PFSK-1 (cell line): ENCODE measurements at regions not wholly inside any gene's neighbourhood (a gene's known extent, or its start where the extent isn't known, plus 50 kb on each side); places are given as distances from the start of the nearest gene placed in this dataset.

Experiments used
- POLR2AphosphoS5 ChIP-seq: IDR thresholded peaks from 2 replicates; pipeline ENCODE4 v1.6.1; 2012; ENCODE audit warnings: low read depth, mild to moderate bottlenecking, control low read depth, low read length, moderate library complexity
- TAF1 ChIP-seq: IDR thresholded peaks from 2 replicates; pipeline ENCODE4 v1.6.1; 2012; ENCODE audit warnings: low read length, control low read depth, borderline replicate concordance; ENCODE audit not compliant: insufficient read depth
- TF ChIP-seq, protein P1 (sequence below), 2 experiments: IDR thresholded peaks; 2 replicates each; pipeline versions ENCODE4 v1.6.1 to v1.8.0; 2011 to 2012; ENCODE audit warnings: low read depth in 2 of 2, low read length in 2 of 2, control low read depth in 1 of 2, inconsistent platforms in 1 of 2, mild to moderate bottlenecking in 1 of 2, moderate library complexity in 1 of 2; ENCODE audit not compliant: insufficient read depth in 1 of 2

- no peak for TF ChIP-seq POLR2AphosphoS5
- no peak for TF ChIP-seq TAF1
- TF ChIP-seq, protein P1, sequence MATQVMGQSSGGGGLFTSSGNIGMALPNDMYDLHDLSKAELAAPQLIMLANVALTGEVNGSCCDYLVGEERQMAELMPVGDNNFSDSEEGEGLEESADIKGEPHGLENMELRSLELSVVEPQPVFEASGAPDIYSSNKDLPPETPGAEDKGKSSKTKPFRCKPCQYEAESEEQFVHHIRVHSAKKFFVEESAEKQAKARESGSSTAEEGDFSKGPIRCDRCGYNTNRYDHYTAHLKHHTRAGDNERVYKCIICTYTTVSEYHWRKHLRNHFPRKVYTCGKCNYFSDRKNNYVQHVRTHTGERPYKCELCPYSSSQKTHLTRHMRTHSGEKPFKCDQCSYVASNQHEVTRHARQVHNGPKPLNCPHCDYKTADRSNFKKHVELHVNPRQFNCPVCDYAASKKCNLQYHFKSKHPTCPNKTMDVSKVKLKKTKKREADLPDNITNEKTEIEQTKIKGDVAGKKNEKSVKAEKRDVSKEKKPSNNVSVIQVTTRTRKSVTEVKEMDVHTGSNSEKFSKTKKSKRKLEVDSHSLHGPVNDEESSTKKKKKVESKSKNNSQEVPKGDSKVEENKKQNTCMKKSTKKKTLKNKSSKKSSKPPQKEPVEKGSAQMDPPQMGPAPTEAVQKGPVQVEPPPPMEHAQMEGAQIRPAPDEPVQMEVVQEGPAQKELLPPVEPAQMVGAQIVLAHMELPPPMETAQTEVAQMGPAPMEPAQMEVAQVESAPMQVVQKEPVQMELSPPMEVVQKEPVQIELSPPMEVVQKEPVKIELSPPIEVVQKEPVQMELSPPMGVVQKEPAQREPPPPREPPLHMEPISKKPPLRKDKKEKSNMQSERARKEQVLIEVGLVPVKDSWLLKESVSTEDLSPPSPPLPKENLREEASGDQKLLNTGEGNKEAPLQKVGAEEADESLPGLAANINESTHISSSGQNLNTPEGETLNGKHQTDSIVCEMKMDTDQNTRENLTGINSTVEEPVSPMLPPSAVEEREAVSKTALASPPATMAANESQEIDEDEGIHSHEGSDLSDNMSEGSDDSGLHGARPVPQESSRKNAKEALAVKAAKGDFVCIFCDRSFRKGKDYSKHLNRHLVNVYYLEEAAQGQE (IDR thresholded peaks at IDR 0.05; ENCODE audit: insufficient read depth in 1 of 2, low read depth in 2 of 2, low read length in 2 of 2), result no peak
These were observed 578.6 kb downstream of the RERGL start for GRCh38 chr12:17511369-17511768.
